ENCODE measurements at regions not wholly inside any gene's neighbourhood (a gene's known extent, or its start where the extent isn't known, plus 50 kb on each side); places are given as distances from the start of the nearest gene placed in this dataset.

- TF ChIP-seq POLR2A (IDR thresholded peaks at IDR 0.05) (no peak), CTCF (IDR thresholded peaks at IDR 0.05) (no peak)
Observed at GRCh38 chr16:54493061-54493460, 206.5 kb upstream of the IRX3 start.
